Adrenal gland (tissue), 5 donors: ENCODE measurements at regions not wholly inside any gene's neighbourhood (a gene's known extent, or its start where the extent isn't known, plus 50 kb on each side); places are given as distances from the start of the nearest gene placed in this dataset.

Experiments
- CTCF ChIP-seq, 6 experiments: fragments of 450-650 bp in 4 of 6; fragments of 200-600 bp in 2 of 6; sonication (generic) in 1 of 6; IDR thresholded peaks; 1 replicate in 5 of 6; 2 replicates in 1 of 6; pipeline versions ENCODE4 v1.5.1 to v1.8.0; 2016 to 2021; ENCODE audit warnings: antibody characterized with exemption in 6 of 6, mild to moderate bottlenecking in 2 of 6, moderate library complexity in 1 of 6
- POLR2A ChIP-seq, 2 donors: fragments of 450-650 bp; IDR thresholded peaks; one replicate each; pipeline ENCODE4 v1.6.1; 2017; ENCODE audit warnings: antibody characterized with exemption in 2 of 2, mild to moderate bottlenecking in 2 of 2, moderate library complexity in 1 of 2
- donor health status: DM: no; HTN: no; CAD: no.

- TF ChIP-seq CTCF (IDR thresholded peaks at IDR 0.05) (no peak), POLR2A (IDR thresholded peaks at IDR 0.05) (no peak)
These were observed 306.1 kb upstream of the KLHL29 start for GRCh38 chr2:23078784-23079434.
